Esophagus squamous epithelium (tissue), 4 donors: ENCODE measurements at regions not wholly inside any gene's neighbourhood (a gene's known extent, or its start where the extent isn't known, plus 50 kb on each side); places are given as distances from the start of the nearest gene placed in this dataset.

ENCODE experiments used
- CTCF ChIP-seq, 6 experiments: fragments of 450-650 bp in 4 of 6; fragments of 200-600 bp in 2 of 6; sonication (generic) in 2 of 6; IDR thresholded peaks; one replicate each; pipeline ENCODE4 v1.5.1; 2016 to 2019; ENCODE audit warnings: antibody characterized with exemption in 6 of 6, mild to moderate bottlenecking in 4 of 6, moderate library complexity in 4 of 6
- POLR2A ChIP-seq, 4 donors: fragments of 450-650 bp; IDR thresholded peaks; one replicate each; pipeline ENCODE4 v1.6.1; 2017; ENCODE audit warnings: antibody characterized with exemption in 4 of 4, mild to moderate bottlenecking in 4 of 4, moderate library complexity in 3 of 4

GRCh38 chr2:166653185-166653813 is 159.2 kb upstream of the SCN7A start:
- TF ChIP-seq CTCF (IDR thresholded peaks at IDR 0.05) = no peak
- no peak for TF ChIP-seq POLR2A (IDR thresholded peaks at IDR 0.05)
